Lung (tissue), 11 donors: ENCODE measurements at regions not wholly inside any gene's neighbourhood (a gene's known extent, or its start where the extent isn't known, plus 50 kb on each side); places are given as distances from the start of the nearest gene placed in this dataset.
A peak's percentile ranks its signal among the peaks of the same experiment; 100 is the strongest.

Source experiments
- ATAC-seq: fragments of 200-7000 bp; cut with Tn5 transposase; one replicate; pipeline ENCODE4 v1.9.1; 2020; ENCODE audit warnings: moderate number of reproducible peaks; ENCODE audit not compliant: insufficient read depth, low FRiP score
- DNase-seq, 3 donors: peaks; one replicate each; pipeline ENCODE4 v3.0.0-alpha.2; 2013 to 2017
- H3K27ac ChIP-seq, 2 donors: one replicate each; pipeline ENCODE4 v1.5.1; 2013; ENCODE audit warnings: mild to moderate bottlenecking in 2 of 2, moderate library complexity in 2 of 2, control low read depth in 1 of 2, inconsistent platforms in 1 of 2, low read depth in 1 of 2, low read length in 1 of 2
- H3K27me3 ChIP-seq, 3 donors: one replicate each; pipeline ENCODE4 v1.5.1; 2013; ENCODE audit warnings: low read length in 2 of 3; ENCODE audit not compliant: control insufficient read depth in 3 of 3, insufficient read depth in 3 of 3
- H3K36me3 ChIP-seq, 4 donors: one replicate each; pipeline ENCODE4 v1.5.1; 2013; ENCODE audit warnings: low read length in 4 of 4, mild to moderate bottlenecking in 1 of 4, moderate library complexity in 1 of 4; ENCODE audit not compliant: control insufficient read depth in 4 of 4, insufficient read depth in 4 of 4
- H3K4me1 ChIP-seq, 5 donors: one replicate each; pipeline ENCODE4 v1.5.1; 2013; ENCODE audit warnings: low read length in 5 of 5, mild to moderate bottlenecking in 2 of 5, moderate library complexity in 1 of 5; ENCODE audit not compliant: control insufficient read depth in 5 of 5, insufficient read depth in 5 of 5
- H3K4me3 ChIP-seq: one replicate; pipeline ENCODE4 v1.5.1; 2013; ENCODE audit warnings: mild to moderate bottlenecking, control low read depth, moderate library complexity
- H3K9ac ChIP-seq, 2 donors: one replicate each; pipeline ENCODE4 v1.5.1; 2013; ENCODE audit warnings: low read length in 2 of 2, control low read depth in 1 of 2; ENCODE audit not compliant: insufficient read depth in 1 of 2
- H3K9me3 ChIP-seq, 4 donors: one replicate each; pipeline ENCODE4 v1.5.1; 2013; ENCODE audit warnings: low read length in 3 of 4, mild to moderate bottlenecking in 1 of 4, moderate library complexity in 1 of 4; ENCODE audit not compliant: control insufficient read depth in 4 of 4, insufficient read depth in 3 of 4
- WGBS, 2 donors: extraction: QIAGEN DNeasy Blood & Tissue Kit; methylation state at CpG; one replicate each; pipeline ENCODE4 v1.1.7; 2013; 5-methylcytosine and 5-hydroxymethylcytosine counted together
- TF ChIP-seq, protein P1 (sequence below): IDR thresholded peaks from 2 replicates; pipeline ENCODE4 v1.5.1; 2012; ENCODE audit warnings: mild to moderate bottlenecking; ENCODE audit errors: control extremely low read depth, extremely low read depth
- donor health status: control.
- donor health status: control.
- donor health status: Bipolar disorder and iron deficiency.
- donor health status: healthy.
- donor health status: DM: yes; HTN: yes; CAD: no.

DNA sequence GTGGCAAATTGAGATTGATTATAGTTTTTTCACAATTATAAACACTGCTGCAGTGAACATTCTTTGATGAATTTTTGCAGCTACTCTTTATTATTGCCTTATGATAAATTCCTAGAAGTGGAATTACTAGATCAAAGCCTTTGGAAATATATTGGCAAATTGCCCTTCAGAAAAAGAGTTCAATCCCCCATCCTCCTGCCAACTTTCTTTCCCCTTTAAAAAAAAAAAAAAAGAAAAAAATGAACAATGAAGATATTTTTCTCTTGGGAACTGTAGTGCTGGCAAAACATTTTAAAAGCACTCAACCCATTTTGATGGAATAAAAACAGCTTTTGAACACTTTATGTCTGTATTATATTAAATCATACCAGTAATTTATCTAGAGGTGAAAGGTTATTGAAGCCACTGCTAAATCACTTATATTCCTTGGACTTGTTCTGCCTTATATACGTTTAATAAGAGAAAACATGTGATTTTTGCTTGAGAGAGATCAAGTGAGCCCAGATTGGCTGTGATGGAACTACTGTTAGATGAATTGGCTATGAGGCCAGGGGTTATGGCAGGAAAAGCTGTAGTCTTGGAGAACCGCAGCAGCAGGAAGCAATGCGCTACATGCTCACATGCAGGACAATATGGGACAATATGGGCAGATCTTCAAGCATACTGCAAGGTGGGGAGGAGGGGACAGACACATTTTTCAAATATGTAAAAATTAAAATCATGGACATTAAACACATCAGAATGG, 212.8 kb upstream of the C2CD4B start:
- no peak for ATAC-seq
- H3K4me1 ChIP-seq: peaks cover 0 to 14% (median 0%) of the 10 kb centered on the region in 5 donors
- H3K27me3 ChIP-seq: peaks cover 0 to 3% (median 0%) of the 10 kb centered on the region in 3 donors
- H3K4me3 ChIP-seq: no peak overlapping the region
- H3K27ac ChIP-seq: no peak overlapping the region
- DNase-seq: peak in 2 of 3 donors; percentile 60 to 67
- 54 to 75% methylated on average over 3 of the region's 3 CpGs for WGBS, 2 donors
- TF ChIP-seq, protein P1, sequence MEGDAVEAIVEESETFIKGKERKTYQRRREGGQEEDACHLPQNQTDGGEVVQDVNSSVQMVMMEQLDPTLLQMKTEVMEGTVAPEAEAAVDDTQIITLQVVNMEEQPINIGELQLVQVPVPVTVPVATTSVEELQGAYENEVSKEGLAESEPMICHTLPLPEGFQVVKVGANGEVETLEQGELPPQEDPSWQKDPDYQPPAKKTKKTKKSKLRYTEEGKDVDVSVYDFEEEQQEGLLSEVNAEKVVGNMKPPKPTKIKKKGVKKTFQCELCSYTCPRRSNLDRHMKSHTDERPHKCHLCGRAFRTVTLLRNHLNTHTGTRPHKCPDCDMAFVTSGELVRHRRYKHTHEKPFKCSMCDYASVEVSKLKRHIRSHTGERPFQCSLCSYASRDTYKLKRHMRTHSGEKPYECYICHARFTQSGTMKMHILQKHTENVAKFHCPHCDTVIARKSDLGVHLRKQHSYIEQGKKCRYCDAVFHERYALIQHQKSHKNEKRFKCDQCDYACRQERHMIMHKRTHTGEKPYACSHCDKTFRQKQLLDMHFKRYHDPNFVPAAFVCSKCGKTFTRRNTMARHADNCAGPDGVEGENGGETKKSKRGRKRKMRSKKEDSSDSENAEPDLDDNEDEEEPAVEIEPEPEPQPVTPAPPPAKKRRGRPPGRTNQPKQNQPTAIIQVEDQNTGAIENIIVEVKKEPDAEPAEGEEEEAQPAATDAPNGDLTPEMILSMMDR: no peak
- H3K9me3 ChIP-seq: peaks cover 0 to 1% (median 0%) of the 10 kb centered on the region in 4 donors
- no peaks in the 10 kb centered on the region for H3K36me3 ChIP-seq
- H3K9ac ChIP-seq: no peak overlapping the region

DNA sequence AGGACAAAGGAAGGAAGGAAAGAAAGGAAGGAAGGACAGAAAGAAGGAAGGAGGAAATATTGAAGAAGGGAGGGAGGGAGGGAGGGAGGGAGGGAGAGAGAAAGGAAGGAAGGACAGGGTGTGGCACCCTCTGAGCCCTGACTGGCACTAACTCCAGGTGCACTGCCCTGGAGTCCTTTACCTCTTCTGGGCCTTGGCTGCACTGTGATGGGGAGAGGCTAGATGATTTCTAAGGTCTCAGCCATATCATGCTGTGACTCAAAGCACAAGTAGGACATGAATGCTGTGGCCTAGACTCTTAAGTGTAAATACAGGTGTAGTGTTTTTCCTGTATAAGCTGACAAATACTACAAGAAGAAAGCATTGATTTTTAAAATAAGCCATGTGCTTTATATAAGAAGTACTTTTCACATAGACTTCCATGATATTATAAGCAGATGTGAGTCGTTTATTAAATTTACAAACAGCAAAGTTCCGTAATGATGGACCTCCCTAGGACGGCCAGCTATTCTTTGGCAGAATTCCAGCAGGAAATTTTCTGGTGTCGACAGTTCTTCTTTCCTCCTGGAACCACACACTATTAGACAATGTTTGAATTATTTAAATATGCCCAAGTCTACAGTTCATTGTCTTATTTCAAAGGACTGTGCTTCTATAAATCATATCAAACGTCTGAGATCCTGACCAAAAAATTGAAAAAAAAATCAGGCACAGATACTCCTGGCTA, 213.8 kb upstream of the C2CD4B start:
- DNase-seq (peak in 2 of 3 donors; percentile 51 to 59), ATAC-seq (no peak)
- WGBS, 2 donors: 45 to 58% methylated on average over 5 of the region's 5 CpGs

DNA sequence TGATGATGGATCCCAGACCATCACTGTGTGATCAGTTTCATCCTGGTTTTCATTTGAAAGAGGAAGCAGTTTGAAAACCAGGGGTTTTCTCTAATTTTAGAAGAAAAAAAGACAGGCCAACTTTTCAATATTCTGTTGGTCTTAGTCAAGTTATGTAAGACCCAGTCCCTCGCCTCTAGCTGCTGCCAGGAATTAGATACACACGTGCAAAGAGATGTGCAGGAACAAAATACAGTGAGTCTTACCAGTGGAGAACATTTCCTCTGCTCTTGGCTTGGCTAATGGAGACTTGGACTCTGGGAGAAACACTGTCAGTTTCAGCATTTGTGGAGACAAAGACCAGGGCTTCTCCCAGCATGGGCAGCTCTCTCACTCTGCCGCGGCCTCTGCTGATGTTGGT, 214.9 kb upstream of the C2CD4B start:
- no peak for DNase-seq
- Histone ChIP-seq H3K27ac (no peak overlapping the region), H3K4me3 (no peak overlapping the region), H3K9ac (no peak overlapping the region), H3K4me1 (peaks cover 0 to 14% (median 0%) of the 10 kb centered on the region in 5 donors), H3K36me3 (no peaks in the 10 kb centered on the region), H3K9me3 (no peaks in the 10 kb centered on the region), H3K27me3 (peaks cover 0 to 1% (median 0%) of the 10 kb centered on the region in 3 donors)
- 83 to 86% methylated on average over 4 of the region's 4 CpGs for WGBS, 2 donors
- ATAC-seq: no peak
- TF ChIP-seq, protein P1: no peak

More for the DNA sequence above, 213.8 kb upstream of the C2CD4B start:
- Histone ChIP-seq H3K9me3 (no peaks in the 10 kb centered on the region), H3K4me3 (no peak overlapping the region), H3K4me1 (peaks cover 0 to 14% (median 0%) of the 10 kb centered on the region in 5 donors), H3K27me3 (peaks cover 0 to 3% (median 0%) of the 10 kb centered on the region in 3 donors), H3K27ac (no peak overlapping the region), H3K9ac (no peak overlapping the region), H3K36me3 (no peaks in the 10 kb centered on the region)
- TF ChIP-seq, protein P1: no peak
